IMR-90 (cell line): ENCODE measurements at regions not wholly inside any gene's neighbourhood (a gene's known extent, or its start where the extent isn't known, plus 50 kb on each side); places are given as distances from the start of the nearest gene placed in this dataset.

Experiments used
- ATAC-seq: fragments of 200-7000 bp; cut with Tn5 transposase; 2 replicates; pipeline ENCODE4 v1.9.1; 2020; ENCODE audit warnings: low read depth, mild to moderate bottlenecking, moderate library complexity
- BruUV-seq: library from RNA; stranded (reverse); fragments of 400-500 nt; replicated peaks from 2 replicates; lab custom pipeline; 2021; lab: Mats Ljungman, UMichigan
- CTCF ChIA-PET: fragments of 300-600 bp; formaldehyde crosslinking; extraction: SDS; loops from one replicate; lab custom pipeline; 2021; ENCODE audit warnings: antibody characterized with exemption; lab: Yijun Ruan, JAX
- POLR2A ChIA-PET: fragments of 300-600 bp; sonication (Branson Sonifier 250); formaldehyde crosslinking; loops from one replicate; lab custom pipeline; 2022; ENCODE audit warnings: antibody characterized with exemption; ENCODE audit not compliant: unreplicated experiment; lab: Charles Lee
- DNase-seq: peaks from one replicate; pipeline ENCODE4 v3.0.0; 2013
- H2AFZ ChIP-seq: replicated peaks from 2 replicates; pipeline ENCODE3; 2013; ENCODE audit warnings: low read length, mild to moderate bottlenecking; ENCODE audit not compliant: poor library complexity
- H2AK5ac ChIP-seq: 2 replicates; pipeline ENCODE4 v1.6.1; 2013; ENCODE audit warnings: low read depth, low read length, inconsistent platforms
- H2AK9ac ChIP-seq: replicated peaks from 2 replicates; pipeline ENCODE3; 2013; ENCODE audit warnings: mild to moderate bottlenecking, low read depth, low read length, moderate library complexity; ENCODE audit not compliant: poor library complexity
- H2BK120ac ChIP-seq: 2 replicates; pipeline ENCODE4 v1.6.1; 2013; ENCODE audit warnings: low read depth, low read length, inconsistent platforms
- H2BK15ac ChIP-seq: 3 replicates; pipeline ENCODE4 v1.6.1; 2013; ENCODE audit warnings: low read depth, low read length, inconsistent platforms
- H2BK20ac ChIP-seq: 2 replicates; pipeline ENCODE4 v1.6.1; 2013; ENCODE audit warnings: low read depth, mild to moderate bottlenecking, inconsistent platforms, low read length, moderate library complexity
- H2BK5ac ChIP-seq: 2 replicates; pipeline ENCODE4 v1.6.1; 2013; ENCODE audit warnings: mild to moderate bottlenecking, low read depth, low read length, inconsistent platforms; ENCODE audit not compliant: poor library complexity, severe bottlenecking
- H3K14ac ChIP-seq: replicated peaks from 2 replicates; pipeline ENCODE4 v1.6.1; 2013; ENCODE audit warnings: low read depth, low read length, inconsistent platforms
- H3K18ac ChIP-seq: 2 replicates; pipeline ENCODE4 v1.6.1; 2013; ENCODE audit warnings: low read depth, low read length, control low read depth
- H3K23ac ChIP-seq: 2 replicates; pipeline ENCODE4 v1.6.1; 2013; ENCODE audit warnings: low read depth, low read length, inconsistent platforms
- H3K27ac ChIP-seq: 2 replicates; pipeline ENCODE4 v1.5.1; 2013; ENCODE audit warnings: mild to moderate bottlenecking, control low read depth, low read length; ENCODE audit not compliant: insufficient read depth
- H3K27me3 ChIP-seq: 2 replicates; pipeline ENCODE4 v1.6.1; 2013; ENCODE audit warnings: low read length; ENCODE audit not compliant: control insufficient read depth, insufficient read depth
- H3K36me3 ChIP-seq: 2 replicates; pipeline ENCODE4 v1.6.1; 2013; ENCODE audit warnings: low read length, mixed read lengths; ENCODE audit not compliant: control insufficient read depth, insufficient read depth
- H3K4ac ChIP-seq: 2 replicates; pipeline ENCODE4 v1.6.1; 2013; ENCODE audit warnings: low read depth, low read length, inconsistent platforms
- H3K4me1 ChIP-seq: 2 replicates; pipeline ENCODE4 v1.6.1; 2013; ENCODE audit warnings: low read length, mixed read lengths; ENCODE audit not compliant: control insufficient read depth, insufficient read depth
- H3K4me2 ChIP-seq: 2 replicates; pipeline ENCODE4 v1.6.1; 2013; ENCODE audit warnings: low read depth, mild to moderate bottlenecking, control low read depth, low read length, moderate library complexity
- H3K4me3 ChIP-seq: 2 replicates; pipeline ENCODE4 v1.5.1; 2013; ENCODE audit warnings: low read depth, mild to moderate bottlenecking, control low read depth, low read length, moderate library complexity; ENCODE audit not compliant: insufficient read depth
- H3K56ac ChIP-seq: 2 replicates; pipeline ENCODE4 v1.6.1; 2013; ENCODE audit warnings: low read length, inconsistent platforms; ENCODE audit not compliant: insufficient read depth; ENCODE audit errors: extremely low read depth
- H3K79me1 ChIP-seq, 2 experiments: 2 replicates each; pipeline ENCODE4 v1.6.1; 2013; ENCODE audit warnings: low read length in 2 of 2, inconsistent platforms in 1 of 2, low read depth in 1 of 2
- H3K9ac ChIP-seq: 2 replicates; pipeline ENCODE4 v1.6.1; 2013; ENCODE audit warnings: low read depth, low read length, control low read depth
- H3K9me1 ChIP-seq: 2 replicates; pipeline ENCODE4 v1.6.1; 2013; ENCODE audit warnings: low read length, inconsistent platforms; ENCODE audit not compliant: insufficient read depth
- H3K9me3 ChIP-seq: 2 replicates; pipeline ENCODE4 v1.6.1; 2013; ENCODE audit warnings: low read length; ENCODE audit not compliant: control insufficient read depth, insufficient read depth
- H4K20me1 ChIP-seq: 2 replicates; pipeline ENCODE4 v1.6.1; 2013; ENCODE audit warnings: low read length, inconsistent platforms; ENCODE audit not compliant: insufficient read depth
- H4K5ac ChIP-seq: 2 replicates; pipeline ENCODE4 v1.6.1; 2013; ENCODE audit warnings: mild to moderate bottlenecking, low read depth, low read length, control low read depth
- H4K8ac ChIP-seq, 2 experiments: 2 replicates each; pipeline ENCODE4 v1.6.1; 2013; ENCODE audit warnings: low read depth in 2 of 2, low read length in 2 of 2, control low read depth in 1 of 2, inconsistent platforms in 1 of 2
- H4K91ac ChIP-seq: 2 replicates; pipeline ENCODE4 v1.6.1; 2013; ENCODE audit warnings: low read depth, low read length, inconsistent platforms; ENCODE audit not compliant: insufficient read depth
- BHLHE40 ChIP-seq: fragments of 150-350 bp; IDR thresholded peaks from 2 replicates; pipeline ENCODE4 v1.6.1; 2016; ENCODE audit warnings: mild to moderate bottlenecking, low read depth, low read length
- CEBPB ChIP-seq: IDR thresholded peaks from 2 replicates; pipeline ENCODE4 v1.6.1; 2012; ENCODE audit warnings: low read depth, low read length, improper control_type of control experiment
- MAZ ChIP-seq: IDR thresholded peaks from 2 replicates; pipeline ENCODE4 v1.6.1; 2012; ENCODE audit warnings: low read depth, mild to moderate bottlenecking, low read length, improper control_type of control experiment, moderate library complexity, borderline replicate concordance
- RAD21 ChIP-seq: IDR thresholded peaks from 2 replicates; pipeline ENCODE4 v1.6.1; 2012; ENCODE audit warnings: low read length, improper control_type of control experiment
- RFX5 ChIP-seq: IDR thresholded peaks from 2 replicates; pipeline ENCODE4 v1.8.0; 2012; ENCODE audit warnings: low read depth, mild to moderate bottlenecking, low read length, moderate library complexity
- WGBS, 2 experiments: methylation state at CpG; one replicate each; pipeline versions ENCODE4 v1.1.5 to v1.1.7; 2013; ENCODE audit warnings: missing lambda C conversion rate in 2 of 2; ENCODE audit not compliant: insufficient read length in 1 of 2; ENCODE audit errors: extremely low coverage in 2 of 2; 5-methylcytosine and 5-hydroxymethylcytosine counted together
- dilution Hi-C: fragments of 300-500 bp; cut with HindIII; formaldehyde crosslinking; loops from one replicate; pipeline ENCODE4 v1.14.3; 2018; ENCODE audit warnings: low sequenced_read_pairs; ENCODE audit not compliant: unreplicated experiment
- in situ Hi-C: fragments of 300-500 bp; cut with MboI; formaldehyde crosslinking; loops from 3 replicates; pipeline ENCODE4 v1.14.3; 2019; ENCODE audit warnings: low sequenced_read_pairs, inconsistent platforms, mixed read lengths
- intact Hi-C: fragments of 100-400 bp; cut with micrococcal nuclease; formaldehyde crosslinking; loops from 2 replicates; pipeline ENCODE4 v1.10.0; 2022
- TF ChIP-seq, protein P1 (sequence below): conservative IDR thresholded peaks from 2 replicates; pipeline ENCODE4 v1.5.1; 2012; ENCODE audit warnings: mild to moderate bottlenecking, low read depth, low read length, improper control_type of control experiment

DNA sequence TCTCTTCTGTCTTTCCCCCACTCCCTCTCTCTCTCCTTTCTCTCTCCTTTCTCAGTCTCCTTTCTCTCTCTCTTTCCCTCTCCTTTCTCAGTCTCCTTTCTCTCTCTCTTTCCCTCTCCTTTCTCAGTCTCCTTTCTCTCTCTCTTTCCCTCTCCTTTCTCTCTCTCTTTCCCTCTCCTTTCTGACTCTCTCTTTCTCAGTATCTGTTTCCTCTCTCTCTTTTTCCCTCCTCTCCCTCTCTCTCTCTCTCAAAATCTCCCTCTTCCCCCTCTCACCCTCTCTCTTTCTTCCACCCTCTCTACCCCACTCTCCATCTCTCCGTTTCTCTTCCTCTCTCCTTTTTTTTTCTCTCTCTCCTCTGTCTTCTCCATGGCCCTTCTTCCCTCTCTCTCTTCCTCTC lies 258.8 kb downstream of the ASMT start:
- no peak overlapping the region for H3K56ac ChIP-seq
- H3K4me1 ChIP-seq, result no peaks in the 10 kb centered on the region
- in situ Hi-C loops (no loop called here), dilution Hi-C loops (no loop called here), intact Hi-C loops (no loop called here)
- no peak overlapping the region for H3K14ac ChIP-seq
- WGBS, 2 experiments, result 100% methylated on average over 1 of the region's 1 CpG; no CpG with 5 or more reads in 1 of the 2 experiments
- no peak for TF ChIP-seq MAZ
- TF ChIP-seq, protein P1, sequence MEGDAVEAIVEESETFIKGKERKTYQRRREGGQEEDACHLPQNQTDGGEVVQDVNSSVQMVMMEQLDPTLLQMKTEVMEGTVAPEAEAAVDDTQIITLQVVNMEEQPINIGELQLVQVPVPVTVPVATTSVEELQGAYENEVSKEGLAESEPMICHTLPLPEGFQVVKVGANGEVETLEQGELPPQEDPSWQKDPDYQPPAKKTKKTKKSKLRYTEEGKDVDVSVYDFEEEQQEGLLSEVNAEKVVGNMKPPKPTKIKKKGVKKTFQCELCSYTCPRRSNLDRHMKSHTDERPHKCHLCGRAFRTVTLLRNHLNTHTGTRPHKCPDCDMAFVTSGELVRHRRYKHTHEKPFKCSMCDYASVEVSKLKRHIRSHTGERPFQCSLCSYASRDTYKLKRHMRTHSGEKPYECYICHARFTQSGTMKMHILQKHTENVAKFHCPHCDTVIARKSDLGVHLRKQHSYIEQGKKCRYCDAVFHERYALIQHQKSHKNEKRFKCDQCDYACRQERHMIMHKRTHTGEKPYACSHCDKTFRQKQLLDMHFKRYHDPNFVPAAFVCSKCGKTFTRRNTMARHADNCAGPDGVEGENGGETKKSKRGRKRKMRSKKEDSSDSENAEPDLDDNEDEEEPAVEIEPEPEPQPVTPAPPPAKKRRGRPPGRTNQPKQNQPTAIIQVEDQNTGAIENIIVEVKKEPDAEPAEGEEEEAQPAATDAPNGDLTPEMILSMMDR, result no peak
- TF ChIP-seq BHLHE40, result no peak
- TF ChIP-seq RAD21, result no peak
- TF ChIP-seq CEBPB, result no peak
- no peak for TF ChIP-seq RFX5
- ATAC-seq, result no peak
- no peaks in the 10 kb centered on the region for H3K36me3 ChIP-seq
- no peaks in the 10 kb centered on the region for H3K27me3 ChIP-seq
- H2BK15ac ChIP-seq, result no peak overlapping the region
- H3K18ac ChIP-seq, result no peak overlapping the region
- no peak overlapping the region for H2BK5ac ChIP-seq
- no peak for DNase-seq
- no peak overlapping the region for H4K5ac ChIP-seq
- no peak overlapping the region for H3K27ac ChIP-seq
- H3K79me1 ChIP-seq, result no peaks in the 10 kb centered on the region
- peaks cover 13% of the 10 kb centered on the region for H3K9me3 ChIP-seq
- ChIA-PET POLR2A (no interaction called here), CTCF (no interaction called here)
- H3K9ac ChIP-seq, result no peak overlapping the region
- no peak overlapping the region for H2BK20ac ChIP-seq
- H3K4me2 ChIP-seq, result no peak overlapping the region
- no peak overlapping the region for H4K91ac ChIP-seq
- no peak overlapping the region for H2BK120ac ChIP-seq
- no peaks in the 10 kb centered on the region for H3K9me1 ChIP-seq
- no peak overlapping the region for H4K8ac ChIP-seq
- no TSS peak for BruUV-seq
- H3K4me3 ChIP-seq, result no peak overlapping the region
- no peaks in the 10 kb centered on the region for H4K20me1 ChIP-seq
- no peak overlapping the region for H2AK9ac ChIP-seq
- H2AK5ac ChIP-seq, result no peak overlapping the region
- no peak overlapping the region for H2AFZ ChIP-seq
- no peak overlapping the region for H3K4ac ChIP-seq
- H3K23ac ChIP-seq, result no peak overlapping the region
